ENCODE measurements at regions not wholly inside any gene's neighbourhood (a gene's known extent, or its start where the extent isn't known, plus 50 kb on each side); places are given as distances from the start of the nearest gene placed in this dataset.

GRCh38 chr1:38719880-38720279 is 139.7 kb downstream of the RRAGC start:
- TF ChIP-seq CTCF (IDR thresholded peaks at IDR 0.05; ENCODE audit: low read depth, low read length, missing control alignments): no peak
- H3K4me3 ChIP-seq (replicated peaks; ENCODE audit: low read depth, low read length): no peak overlapping the region
- no peak for DNase-seq (ENCODE audit: extremely low read depth, low read depth)

- no peak overlapping the region for H3K4me3 ChIP-seq (replicated peaks; ENCODE audit: low read depth, low read length)
- no peak for DNase-seq (ENCODE audit: extremely low read depth, low read depth)
- no peak for TF ChIP-seq CTCF (IDR thresholded peaks at IDR 0.05; ENCODE audit: low read depth, low read length, missing control alignments)
Measured at GRCh38 chr1:38718031-38718430, 141.5 kb downstream of the RRAGC start.

- no peak for TF ChIP-seq CTCF (IDR thresholded peaks at IDR 0.05; ENCODE audit: low read depth, low read length, missing control alignments)
- no peak overlapping the region for H3K4me3 ChIP-seq (replicated peaks; ENCODE audit: low read depth, low read length)
- no peak for DNase-seq (ENCODE audit: extremely low read depth, low read depth)
Measured at GRCh38 chr1:38716229-38716628, 143.3 kb downstream of the RRAGC start.

GRCh38 chr1:38715415-38715814 is 144.2 kb downstream of the RRAGC start:
- no peak for DNase-seq (ENCODE audit: extremely low read depth, low read depth)
- no peak overlapping the region for H3K4me3 ChIP-seq (replicated peaks; ENCODE audit: low read depth, low read length)
- no peak for TF ChIP-seq CTCF (IDR thresholded peaks at IDR 0.05; ENCODE audit: low read depth, low read length, missing control alignments)

GRCh38 chr1:38712046-38712445 is 147.5 kb downstream of the RRAGC start:
- H3K4me3 ChIP-seq (replicated peaks; ENCODE audit: low read depth, low read length): no peak overlapping the region
- TF ChIP-seq CTCF (IDR thresholded peaks at IDR 0.05; ENCODE audit: low read depth, low read length, missing control alignments): no peak
- DNase-seq (ENCODE audit: extremely low read depth, low read depth): no peak

GRCh38 chr1:38708701-38709258 is 150.8 kb downstream of the RRAGC start:
- DNase-seq (ENCODE audit: extremely low read depth, low read depth): no peak
- H3K4me3 ChIP-seq (replicated peaks; ENCODE audit: low read depth, low read length): no peak overlapping the region
- no peak for TF ChIP-seq CTCF (IDR thresholded peaks at IDR 0.05; ENCODE audit: low read depth, low read length, missing control alignments)

GRCh38 chr1:38701088-38701487 is 158.5 kb downstream of the RRAGC start:
- no peak for TF ChIP-seq CTCF (IDR thresholded peaks at IDR 0.05; ENCODE audit: low read depth, low read length, missing control alignments)
- no peak overlapping the region for H3K4me3 ChIP-seq (replicated peaks; ENCODE audit: low read depth, low read length)
- DNase-seq (ENCODE audit: extremely low read depth, low read depth): no peak
